OCI-LY3 (cell line): ENCODE measurements at regions not wholly inside any gene's neighbourhood (a gene's known extent, or its start where the extent isn't known, plus 50 kb on each side); places are given as distances from the start of the nearest gene placed in this dataset.

Experiments used
- CTCF ChIP-seq: fragments of 200-600, 300-600 bp; sonication (generic); IDR thresholded peaks from 2 replicates; pipeline ENCODE4 v1.5.1; 2014; ENCODE audit warnings: antibody characterized with exemption, low read length, low read depth
- EZH2phosphoT487 ChIP-seq: fragments of 200-600 bp; shearing (Covaris generic); IDR thresholded peaks from 2 replicates; pipeline ENCODE4 v1.6.1; 2018; ENCODE audit warnings: antibody characterized with exemption, mixed run types, low read depth

GRCh38 chr1:14135070-14135469 is 435.1 kb downstream of the PRDM2 start:
- TF ChIP-seq CTCF (no peak), EZH2phosphoT487 (no peak)
